Anterior cingulate cortex (tissue), 58 donors: ENCODE measurements at regions not wholly inside any gene's neighbourhood (a gene's known extent, or its start where the extent isn't known, plus 50 kb on each side); places are given as distances from the start of the nearest gene placed in this dataset.
"Not testable (repeated sequence)": the region's sequence is repeated elsewhere in the genome, so short reads cannot be mapped to it uniquely, and the experiment has no call there.

ENCODE experiments used
- DNase-seq, 58 donors: peaks; one replicate each; lab custom pipeline; 2025; lab: John Stamatoyannopoulos, UW

GRCh38 chr4:126737899-126738526 is 894.7 kb upstream of the INTU start:
- no peak for DNase-seq

DNA sequence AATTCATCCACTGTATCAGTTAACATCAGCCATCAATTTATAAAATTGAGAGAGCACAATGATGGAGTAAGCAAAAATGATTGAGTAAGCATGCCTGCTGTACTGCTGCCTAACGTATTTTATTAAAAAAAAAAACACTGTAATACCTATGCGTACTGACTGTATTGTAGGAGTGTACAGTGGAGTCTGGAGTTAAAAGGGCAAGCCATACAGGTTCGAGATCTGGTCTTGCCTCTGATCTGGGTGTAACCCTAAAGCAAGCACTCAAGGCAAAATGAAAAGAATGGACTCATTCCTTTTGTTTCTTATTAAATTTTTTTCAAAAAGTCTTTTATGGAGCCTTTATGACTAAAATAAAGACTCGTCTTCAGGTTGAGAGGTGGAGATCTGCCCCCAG is 894.2 kb upstream of the INTU start:
- DNase-seq: no peak

- no peak for DNase-seq
Measured at GRCh38 chr4:126738926-126739325, 893.8 kb upstream of the INTU start.

DNA sequence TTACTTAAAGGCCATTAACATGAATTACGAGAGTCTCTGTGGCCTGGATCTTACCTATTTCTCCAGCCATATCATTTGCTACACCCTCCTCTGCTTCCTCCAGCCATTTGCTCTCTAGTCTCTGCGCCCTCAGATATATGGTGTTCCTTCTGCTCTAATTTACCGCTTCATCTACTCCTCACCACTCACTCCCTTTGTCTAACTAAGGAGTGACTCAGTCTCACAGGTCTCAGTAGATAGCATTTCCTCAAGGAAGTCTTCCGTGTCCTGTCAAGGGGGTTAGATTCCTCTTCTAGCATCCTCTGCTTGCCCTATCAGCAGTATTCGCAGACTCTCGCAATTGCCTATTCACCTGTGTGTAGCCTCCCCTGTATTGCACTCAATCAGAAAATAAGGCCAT is 892.1 kb upstream of the INTU start:
- DNase-seq: no peak

GRCh38 chr4:126742048-126742447 is 890.7 kb upstream of the INTU start:
- DNase-seq: no peak

GRCh38 chr4:126742885-126743284 is 889.9 kb upstream of the INTU start:
- DNase-seq: no peak

- no peak for DNase-seq
Measured at GRCh38 chr4:126748736-126749135, 884.0 kb upstream of the INTU start.

GRCh38 chr4:126750723-126751122 is 882.0 kb upstream of the INTU start:
- DNase-seq: no peak

GRCh38 chr4:126752126-126752525 is 880.6 kb upstream of the INTU start:
- no peak for DNase-seq

DNA sequence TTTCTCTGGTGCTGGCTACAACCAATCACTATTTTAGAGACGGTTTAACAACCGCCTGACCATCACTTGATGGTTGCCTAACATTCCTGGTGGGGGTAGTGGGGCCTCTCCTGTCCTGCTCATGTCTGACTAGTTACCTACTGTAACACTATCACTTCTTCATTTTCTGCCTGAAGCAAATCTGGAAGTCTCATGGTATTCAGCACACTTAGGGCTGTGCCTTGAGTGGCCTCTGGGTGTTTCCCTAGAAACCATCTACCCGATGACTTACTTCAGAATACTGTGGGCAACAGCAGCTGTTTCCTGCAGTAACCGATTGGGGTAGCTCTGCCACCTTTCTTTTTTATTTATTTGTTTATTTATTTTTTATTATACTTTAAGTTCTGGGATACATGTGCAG is 880.1 kb upstream of the INTU start:
- DNase-seq: no peak

DNA sequence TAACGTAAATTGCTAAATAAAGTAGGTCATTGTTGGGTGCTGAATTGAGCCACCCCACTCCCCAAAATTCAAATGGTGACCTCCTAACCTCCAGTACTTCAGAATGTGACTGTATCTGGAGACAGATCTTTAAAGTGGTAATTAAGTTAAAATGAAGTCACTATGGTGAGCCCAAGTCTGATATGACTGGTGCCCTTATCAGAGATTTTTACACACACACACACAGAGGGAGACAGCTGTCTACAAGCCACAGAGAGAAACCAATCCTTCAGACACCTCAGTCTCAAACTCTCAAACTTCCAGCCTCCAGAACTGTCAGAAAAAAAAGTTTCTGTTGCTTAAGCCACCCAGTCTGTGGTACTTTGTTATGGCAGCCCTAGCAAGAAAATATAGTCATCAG is 879.2 kb upstream of the INTU start:
- DNase-seq: no peak

- DNase-seq: no peak
Measured at GRCh38 chr4:126755506-126755905, 877.3 kb upstream of the INTU start.

DNA sequence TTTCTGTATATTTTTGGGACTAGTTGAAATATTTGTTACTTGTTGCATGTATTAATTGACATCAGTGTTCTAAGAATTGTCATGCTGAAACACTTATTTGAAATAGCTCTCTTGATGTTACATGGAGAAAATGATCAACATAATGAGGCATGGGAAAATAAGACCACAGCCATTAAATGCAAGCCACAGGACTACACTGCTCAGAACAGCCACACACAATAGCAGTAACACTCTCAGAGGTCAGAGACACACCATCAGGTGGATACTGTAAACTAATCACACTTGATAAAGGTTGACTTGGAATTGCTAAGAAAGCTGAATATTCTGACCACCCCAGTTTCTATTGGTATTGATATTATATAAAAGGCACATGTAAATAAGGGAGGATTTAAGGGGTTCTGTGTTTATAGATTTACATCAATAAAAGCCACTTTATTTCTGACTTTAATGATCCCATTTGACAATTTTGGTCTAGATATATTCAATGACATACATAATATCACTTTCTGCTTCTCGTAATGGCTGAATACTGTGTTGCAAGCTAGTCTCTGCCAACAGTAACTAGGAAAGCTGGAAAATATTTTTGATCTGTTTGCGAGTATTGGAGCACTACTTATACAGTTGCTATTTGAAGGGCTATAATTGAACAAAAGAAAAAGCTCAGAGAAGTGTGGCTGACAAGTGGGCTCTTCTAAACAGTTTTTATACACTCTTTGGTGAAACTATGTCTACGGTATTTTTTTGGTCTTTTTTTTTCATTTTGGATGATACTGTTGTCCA is 876.5 kb upstream of the INTU start:
- DNase-seq: no peak

DNA sequence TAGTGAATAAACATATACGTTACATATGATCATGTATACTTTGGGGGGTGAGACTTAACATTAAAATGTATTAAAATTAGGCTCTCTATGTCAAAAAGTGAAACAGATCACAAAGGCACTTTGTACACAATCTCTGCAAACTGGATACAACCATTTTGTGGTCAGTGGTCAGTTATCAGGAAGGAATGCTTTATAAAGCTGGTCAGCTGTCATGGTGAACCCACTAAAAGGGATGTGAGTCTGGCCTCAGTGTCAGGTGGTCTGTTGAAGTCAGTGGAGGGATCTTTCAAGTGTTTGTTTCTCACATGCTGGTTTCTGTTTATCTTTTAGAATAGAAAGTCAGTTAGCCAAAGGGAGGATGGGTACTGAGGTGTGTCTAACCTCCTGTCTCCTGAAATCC is 875.5 kb upstream of the INTU start:
- DNase-seq: no peak

DNA sequence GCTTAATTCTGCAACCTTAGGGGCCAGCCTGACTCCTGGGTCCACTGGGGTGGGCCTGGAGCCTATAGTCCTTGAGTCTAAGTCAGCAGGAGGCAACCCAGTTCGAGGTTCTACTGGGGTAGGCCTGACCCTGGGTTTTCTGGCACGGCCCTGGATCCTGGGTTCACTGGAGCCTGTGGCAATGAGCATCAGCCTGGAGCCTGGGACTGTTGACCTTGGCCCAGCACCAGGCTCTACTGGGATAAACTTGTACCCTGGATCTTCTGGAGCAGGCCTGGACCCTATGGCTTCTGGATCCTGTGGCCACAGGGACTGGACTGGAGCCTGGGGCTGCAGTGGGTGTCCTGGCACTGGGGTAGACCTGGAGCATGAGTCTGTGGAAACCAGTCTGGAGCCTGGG is 874.3 kb upstream of the INTU start:
- DNase-seq: no peak

GRCh38 chr4:126761947-126762662 is 870.7 kb upstream of the INTU start:
- no peak for DNase-seq

DNA sequence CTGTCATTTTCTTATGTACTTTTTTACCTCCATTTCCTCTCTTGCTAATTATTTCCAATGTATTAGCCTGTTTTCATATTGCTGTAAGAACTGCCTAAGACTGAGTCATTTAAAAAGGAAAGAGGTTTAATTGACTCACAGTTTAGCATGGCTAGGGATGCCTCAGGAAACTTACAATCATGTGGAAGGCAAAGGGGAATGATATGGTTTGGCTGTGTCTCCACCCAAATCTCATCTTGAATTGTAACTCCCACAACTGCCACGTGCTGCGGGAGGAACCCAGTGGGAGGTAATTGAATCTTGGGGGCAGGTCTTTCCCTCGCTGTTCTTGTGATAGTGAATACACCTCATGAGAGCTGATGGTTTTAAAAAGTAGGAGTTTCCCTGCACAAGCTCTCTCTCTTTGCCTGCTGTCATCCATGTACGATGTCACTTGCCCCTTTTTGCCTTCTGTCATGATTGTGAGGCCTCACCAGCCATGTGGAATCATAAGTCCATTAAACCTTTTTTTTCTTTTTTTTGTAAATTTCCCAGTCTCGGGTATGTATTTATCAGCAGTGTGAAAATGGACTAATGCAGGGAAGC is 870.0 kb upstream of the INTU start:
- DNase-seq: no peak

- no peak for DNase-seq
Measured at GRCh38 chr4:126766241-126766640, 866.5 kb upstream of the INTU start.

GRCh38 chr4:126768338-126768737 is 864.4 kb upstream of the INTU start:
- no peak for DNase-seq

- not testable (repeated sequence) for DNase-seq
Measured at GRCh38 chr4:126770811-126771553, 861.8 kb upstream of the INTU start.

DNA sequence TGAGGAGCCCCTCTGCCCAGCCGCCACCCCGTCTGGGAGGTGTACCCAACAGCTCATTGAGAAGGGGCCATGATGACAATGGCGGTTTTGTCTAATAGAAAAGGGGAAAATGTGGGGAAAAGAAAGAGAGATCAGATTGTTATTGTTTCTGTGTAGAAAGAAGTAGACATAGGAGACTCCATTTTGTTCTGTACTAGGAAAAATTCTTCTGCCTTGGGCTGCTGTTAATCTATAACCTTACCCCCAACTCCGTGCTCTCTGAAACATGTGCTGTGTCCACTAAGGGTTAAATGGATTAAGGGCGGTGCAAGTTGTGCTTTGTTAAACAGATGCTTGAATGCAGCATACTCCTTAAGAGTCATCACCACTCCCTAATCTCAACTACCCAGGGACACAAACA is 861.1 kb upstream of the INTU start:
- not testable (repeated sequence) for DNase-seq
